ENCODE measurements at regions not wholly inside any gene's neighbourhood (a gene's known extent, or its start where the extent isn't known, plus 50 kb on each side); places are given as distances from the start of the nearest gene placed in this dataset.

DNA sequence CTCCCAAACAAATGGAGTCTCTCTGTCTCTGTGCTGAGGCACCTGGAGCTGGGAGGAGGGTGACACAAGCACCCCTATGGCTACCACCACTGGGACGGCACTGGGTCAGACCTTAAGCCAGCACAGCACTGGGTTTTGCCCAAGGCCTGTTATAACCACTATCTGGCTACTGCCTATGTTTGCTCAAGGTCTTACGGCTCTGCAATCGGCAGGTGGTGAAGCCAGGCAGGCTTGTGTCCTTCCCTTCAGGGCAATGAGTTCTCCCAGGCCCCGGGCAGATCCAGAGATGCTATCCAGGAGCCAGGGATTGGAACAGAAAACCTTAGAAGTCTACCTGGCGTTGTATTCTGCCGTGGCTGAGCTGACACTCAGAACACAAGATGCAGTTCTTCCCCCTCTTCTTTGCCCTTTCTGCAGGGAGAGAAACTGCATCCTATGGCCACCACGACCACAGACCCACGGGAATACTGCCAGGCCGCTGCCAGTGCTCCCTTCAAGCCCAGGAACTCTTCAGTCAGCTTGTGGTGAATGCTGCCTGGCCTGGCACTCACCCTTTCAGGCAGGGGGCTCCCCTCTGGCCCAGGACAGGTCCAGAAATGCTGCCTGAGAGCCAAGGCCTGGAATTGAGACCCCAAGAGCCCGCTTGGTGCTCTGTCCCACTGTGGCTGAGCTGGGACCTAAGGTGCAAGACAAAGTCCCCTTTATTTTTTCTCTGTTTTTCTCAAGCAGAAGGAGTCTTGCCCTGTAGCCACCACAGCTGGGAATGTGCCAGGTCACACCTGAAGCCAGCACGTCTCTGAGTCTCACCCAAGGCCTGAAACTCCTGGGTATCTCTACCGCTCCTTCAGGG, 67.0 kb upstream of the FRMD1 start:
- TF ChIP-seq GATA3 (IDR thresholded peaks at IDR 0.05; ENCODE audit: low read depth, low read length) (no peak), GATA2 (IDR thresholded peaks at IDR 0.05; ENCODE audit: low read depth, low read length) (no peak)

Data from SH-SY5Y (cell line).